DOHH2 (cell line): ENCODE measurements at regions not wholly inside any gene's neighbourhood (a gene's known extent, or its start where the extent isn't known, plus 50 kb on each side); places are given as distances from the start of the nearest gene placed in this dataset.

ENCODE experiments used
- H3F3A ChIP-seq: fragments of 200-600 bp; sonication (generic), shearing (Covaris generic); 2 replicates; pipeline ENCODE4 v1.6.0; 2016; ENCODE audit warnings: antibody characterized with exemption, mild to moderate bottlenecking; ENCODE audit not compliant: control insufficient read depth, insufficient read depth
- H3K27ac ChIP-seq: fragments of 200-600 bp; sonication (generic); 2 replicates; pipeline ENCODE4 v1.5.1; 2014; ENCODE audit warnings: low read depth, mild to moderate bottlenecking, low read length, moderate library complexity
- H3K27me3 ChIP-seq: fragments of 200-600 bp; sonication (generic); 2 replicates; pipeline ENCODE4 v1.6.1; 2014; ENCODE audit warnings: mild to moderate bottlenecking, low read length, mixed read lengths; ENCODE audit not compliant: control insufficient read depth
- H3K36me3 ChIP-seq: fragments of 200-600 bp; sonication (generic); 2 replicates; pipeline ENCODE4 v1.6.1; 2014; ENCODE audit warnings: mild to moderate bottlenecking, low read length, moderate library complexity, mixed read lengths; ENCODE audit not compliant: control insufficient read depth
- H3K4me1 ChIP-seq: fragments of 200-600 bp; sonication (generic); 2 replicates; pipeline ENCODE4 v1.6.1; 2014; ENCODE audit warnings: mild to moderate bottlenecking, low read length, mixed read lengths; ENCODE audit not compliant: control insufficient read depth
- H3K4me2 ChIP-seq: fragments of 200-600 bp; sonication (generic); 2 replicates; pipeline ENCODE4 v1.6.0; 2014; ENCODE audit warnings: mild to moderate bottlenecking, low read length, moderate library complexity
- H3K4me3 ChIP-seq: fragments of 200-600 bp; sonication (generic); 2 replicates; pipeline ENCODE4 v1.5.1; 2014; ENCODE audit warnings: mild to moderate bottlenecking, low read length, mixed read lengths
- H3K79me2 ChIP-seq: fragments of 200-600 bp; sonication (generic); 2 replicates; pipeline ENCODE4 v1.6.1; 2014; ENCODE audit warnings: mild to moderate bottlenecking, low read length, mixed read lengths; ENCODE audit not compliant: control insufficient read depth
- H3K9me2 ChIP-seq: fragments of 200-600 bp; sonication (generic); replicated peaks from 2 replicates; pipeline ENCODE4 v1.6.1; 2014; ENCODE audit warnings: mild to moderate bottlenecking, low read length, mixed read lengths; ENCODE audit not compliant: control insufficient read depth
- H3K9me3 ChIP-seq: fragments of 200-600 bp; sonication (generic); 2 replicates; pipeline ENCODE4 v1.6.1; 2014; ENCODE audit warnings: antibody characterized with exemption, low read length, mixed read lengths; ENCODE audit not compliant: control insufficient read depth, insufficient read depth
- H4K20me1 ChIP-seq: fragments of 200-600 bp; sonication (generic); 2 replicates; pipeline ENCODE4 v1.6.0; 2014; ENCODE audit warnings: low read depth, mild to moderate bottlenecking, antibody characterized with exemption, low read length, moderate library complexity; ENCODE audit not compliant: control insufficient read depth, insufficient read depth
- CTCF ChIP-seq: fragments of 200-600 bp; sonication (generic); IDR thresholded peaks from one replicate; pipeline ENCODE4 v1.5.1; 2014; ENCODE audit warnings: antibody characterized with exemption, mild to moderate bottlenecking, low read depth, low read length; ENCODE audit not compliant: poor library complexity, severe bottlenecking
- EZH2phosphoT487 ChIP-seq: fragments of 200-600 bp; sonication (generic); IDR thresholded peaks from 2 replicates; pipeline ENCODE4 v1.6.1; 2017; ENCODE audit warnings: borderline replicate concordance, mild to moderate bottlenecking, antibody characterized with exemption, low read length, moderate library complexity, mixed read lengths

GRCh38 chr1:238201992-238202391 lies 311.3 kb upstream of the ZP4 start:
- no peak overlapping the region for H3K4me2 ChIP-seq
- TF ChIP-seq EZH2phosphoT487 (no peak), CTCF (no peak)
- no peaks in the 10 kb centered on the region for H3K79me2 ChIP-seq
- H3K27me3 ChIP-seq, result no peaks in the 10 kb centered on the region
- no peaks in the 10 kb centered on the region for H3K36me3 ChIP-seq
- no peaks in the 10 kb centered on the region for H3K9me3 ChIP-seq
- H3K9me2 ChIP-seq, result no peaks in the 10 kb centered on the region
- no peak overlapping the region for H3K27ac ChIP-seq
- no peaks in the 10 kb centered on the region for H4K20me1 ChIP-seq
- H3K4me3 ChIP-seq, result no peak overlapping the region
- no peaks in the 10 kb centered on the region for H3K4me1 ChIP-seq
- H3F3A ChIP-seq, result no peaks in the 10 kb centered on the region

GRCh38 chr1:238199325-238199724 lies 308.6 kb upstream of the ZP4 start:
- Histone ChIP-seq H3K36me3 (no peaks in the 10 kb centered on the region), H3K4me3 (no peak overlapping the region), H3K4me1 (no peaks in the 10 kb centered on the region), H3F3A (no peaks in the 10 kb centered on the region), H3K4me2 (no peak overlapping the region), H3K9me3 (no peaks in the 10 kb centered on the region), H3K9me2 (no peaks in the 10 kb centered on the region), H3K27ac (no peak overlapping the region), H4K20me1 (no peaks in the 10 kb centered on the region), H3K27me3 (no peaks in the 10 kb centered on the region), H3K79me2 (no peaks in the 10 kb centered on the region)
- no peak for TF ChIP-seq EZH2phosphoT487
- no peak for TF ChIP-seq CTCF

- no peak overlapping the region for H3K4me2 ChIP-seq
- H3K27me3 ChIP-seq, result no peaks in the 10 kb centered on the region
- no peaks in the 10 kb centered on the region for H4K20me1 ChIP-seq
- H3K4me3 ChIP-seq, result no peak overlapping the region
- no peak for TF ChIP-seq CTCF
- no peak for TF ChIP-seq EZH2phosphoT487
- H3K4me1 ChIP-seq, result no peaks in the 10 kb centered on the region
- no peaks in the 10 kb centered on the region for H3K79me2 ChIP-seq
- H3K36me3 ChIP-seq, result no peaks in the 10 kb centered on the region
- no peak overlapping the region for H3K27ac ChIP-seq
- H3K9me2 ChIP-seq, result no peaks in the 10 kb centered on the region
- no peaks in the 10 kb centered on the region for H3F3A ChIP-seq
- H3K9me3 ChIP-seq, result no peaks in the 10 kb centered on the region
Observed at GRCh38 chr1:238196516-238196915, 305.8 kb upstream of the ZP4 start.

GRCh38 chr1:238191170-238191569 lies 300.4 kb upstream of the ZP4 start:
- no peaks in the 10 kb centered on the region for H3F3A ChIP-seq
- no peaks in the 10 kb centered on the region for H4K20me1 ChIP-seq
- H3K4me2 ChIP-seq, result no peak overlapping the region

More at GRCh38 chr1:238191170-238191569, 300.4 kb upstream of the ZP4 start:
- TF ChIP-seq CTCF, result no peak
- TF ChIP-seq EZH2phosphoT487, result no peak
- no peaks in the 10 kb centered on the region for H3K27me3 ChIP-seq
- no peaks in the 10 kb centered on the region for H3K36me3 ChIP-seq
- no peak overlapping the region for H3K27ac ChIP-seq
- H3K9me3 ChIP-seq, result no peaks in the 10 kb centered on the region
- no peaks in the 10 kb centered on the region for H3K9me2 ChIP-seq
- H3K79me2 ChIP-seq, result no peaks in the 10 kb centered on the region
- no peaks in the 10 kb centered on the region for H3K4me1 ChIP-seq
- H3K4me3 ChIP-seq, result no peak overlapping the region
